A549 (cell line): ENCODE measurements at regions not wholly inside any gene's neighbourhood (a gene's known extent, or its start where the extent isn't known, plus 50 kb on each side); places are given as distances from the start of the nearest gene placed in this dataset.
A peak's percentile ranks its signal among the peaks of the same experiment; 100 is the strongest.

ENCODE experiments used
- ATAC-seq, 2 experiments: fragments of 200-7000 bp in 1 of 2; fragments of >200 bp in 1 of 2; cut with Nextera tagmentation in 1 of 2; cut with Tn5 transposase in 1 of 2; 3 replicates each; pipeline versions ENCODE4 v1.8.0 to v1.9.1; 2018 to 2020; ENCODE audit warnings: mild to moderate bottlenecking in 1 of 2, moderate library complexity in 1 of 2
- CTCF ChIA-PET: fragments of 300-600 bp; sonication (Branson Sonifier 250); formaldehyde crosslinking; extraction: SDS; loops from one replicate; lab custom pipeline; 2021; ENCODE audit warnings: antibody characterized with exemption, inconsistent platforms; lab: Yijun Ruan, JAX
- POLR2A ChIA-PET: fragments of 350-600 bp; formaldehyde crosslinking; extraction: SDS; loops from one replicate; lab custom pipeline; 2021; ENCODE audit warnings: antibody characterized with exemption, inconsistent platforms; lab: Yijun Ruan, JAX
- DNase-seq, 2 experiments: peaks; one replicate each; pipeline versions ENCODE4 v3.0.0 to v3.0.0-alpha.2; 2011 to 2016; ENCODE audit warnings: low read depth in 1 of 2, low spot score in 1 of 2
- FAIRE-seq: peaks from 2 replicates; lab custom pipeline; 2011; peaks lifted over from hg19 to GRCh38; lab: Jason Lieb, UNC
- H3K27ac ChIP-seq, 2 experiments: fragments of >200 bp; sonication (Bioruptor Twin); formaldehyde crosslinking; 3 replicates each; pipeline ENCODE4 v1.5.1; 2016 to 2017
- H3K4me1 ChIP-seq: fragments of >200 bp; sonication (Bioruptor Twin); formaldehyde crosslinking; 3 replicates; pipeline ENCODE4 v1.6.1; 2016
- H3K4me2 ChIP-seq: fragments of >200 bp; sonication (Bioruptor Twin); formaldehyde crosslinking; 3 replicates; pipeline ENCODE4 v1.6.1; 2016
- H3K4me3 ChIP-seq: fragments of >200 bp; sonication (Bioruptor Twin); formaldehyde crosslinking; 3 replicates; pipeline ENCODE4 v1.5.1; 2016
- H3K9me3 ChIP-seq: fragments of >200 bp; sonication (Bioruptor Twin); formaldehyde crosslinking; 3 replicates; pipeline ENCODE4 v1.6.1; 2016
- CEBPB ChIP-seq, 2 experiments: fragments of >200 bp in 1 of 2; sonication (Bioruptor Twin) in 1 of 2; formaldehyde crosslinking in 1 of 2; IDR thresholded peaks; 2 replicates each; pipeline ENCODE4 v1.6.1; 2012 to 2016
- CHD4 ChIP-seq: fragments of 200-600 bp; sonication (generic); IDR thresholded peaks from 2 replicates; pipeline ENCODE4 v1.6.1; 2016; ENCODE audit warnings: antibody characterized with exemption, mild to moderate bottlenecking, borderline replicate concordance
- EHMT2 ChIP-seq: fragments of 200-600 bp; sonication (generic); IDR thresholded peaks from 2 replicates; pipeline ENCODE4 v1.6.1; 2016; ENCODE audit warnings: antibody characterized with exemption, low read depth, mild to moderate bottlenecking, moderate library complexity
- FOSB ChIP-seq: fragments of 250-450 bp; sonication (Bioruptor Pico); IDR thresholded peaks from 2 replicates; pipeline ENCODE4 v1.5.0; 2020; ENCODE audit warnings: mild to moderate bottlenecking, moderate library complexity
- FOXS1 ChIP-seq: fragments of 250-450 bp; sonication (Bioruptor Pico); IDR thresholded peaks from 2 replicates; pipeline ENCODE4 v1.5.0; 2020; ENCODE audit warnings: mild to moderate bottlenecking, moderate library complexity
- HDAC2 ChIP-seq: fragments of 200-600 bp; sonication (generic); IDR thresholded peaks from 2 replicates; pipeline ENCODE4 v1.6.1; 2016
- HEYL ChIP-seq: fragments of 250-450 bp; sonication (Bioruptor Pico); IDR thresholded peaks from 2 replicates; pipeline ENCODE4 v1.8.0; 2021; ENCODE audit warnings: mild to moderate bottlenecking, moderate library complexity
- HMGXB4 ChIP-seq: fragments of 250-450 bp; sonication (Bioruptor Pico); IDR thresholded peaks from 2 replicates; pipeline ENCODE4 v1.5.0; 2021; ENCODE audit warnings: mild to moderate bottlenecking, moderate library complexity, borderline replicate concordance
- HOXB5 ChIP-seq: fragments of 250-450 bp; sonication (Bioruptor Pico); IDR thresholded peaks from 2 replicates; pipeline ENCODE4 v1.5.0; 2020; ENCODE audit warnings: mild to moderate bottlenecking, moderate library complexity
- KDM5A ChIP-seq: fragments of 200-600 bp; sonication (generic); IDR thresholded peaks from 2 replicates; pipeline ENCODE4 v1.6.1; 2016; ENCODE audit warnings: antibody characterized with exemption, mild to moderate bottlenecking
- MAFK ChIP-seq: fragments of 450-650 bp; IDR thresholded peaks from 2 replicates; pipeline ENCODE4 v1.6.1; 2014; ENCODE audit not compliant: partially characterized antibody
- NFE2L2 ChIP-seq: fragments of 150-350 bp; conservative IDR thresholded peaks from 2 replicates; pipeline ENCODE4 v1.6.1; 2014; ENCODE audit warnings: low read length
- RAD21 ChIP-seq, 2 experiments: fragments of >200 bp in 1 of 2; sonication (Bioruptor Twin) in 1 of 2; formaldehyde crosslinking in 1 of 2; IDR thresholded peaks in 1 of 2; conservative IDR thresholded peaks in 1 of 2; 2 replicates in 1 of 2; 3 replicates in 1 of 2; pipeline ENCODE4 v1.6.1; 2012 to 2018; ENCODE audit warnings: inconsistent platforms in 1 of 2
- RCOR1 ChIP-seq: fragments of 150-350 bp; IDR thresholded peaks from 2 replicates; pipeline ENCODE4 v1.6.1; 2014; ENCODE audit warnings: antibody characterized with exemption, low read length, low read depth
- RNF2 ChIP-seq: fragments of 200-600 bp; sonication (generic); IDR thresholded peaks from 2 replicates; pipeline ENCODE4 v1.6.1; 2016; ENCODE audit warnings: low read depth, mild to moderate bottlenecking, antibody characterized with exemption, moderate library complexity, borderline replicate concordance
- SMC3 ChIP-seq: fragments of >200 bp; sonication (Bioruptor Twin); formaldehyde crosslinking; IDR thresholded peaks from 3 replicates; pipeline ENCODE4 v1.6.1; 2018; ENCODE audit warnings: inconsistent platforms
- TFCP2L1 ChIP-seq: fragments of 250-450 bp; sonication (Bioruptor Pico); IDR thresholded peaks from 2 replicates; pipeline ENCODE4 v1.5.0; 2021; ENCODE audit warnings: mild to moderate bottlenecking
- ZNF302 ChIP-seq: fragments of 250-450 bp; sonication (Bioruptor Pico); IDR thresholded peaks from 2 replicates; pipeline ENCODE4 v1.9.0; 2021; ENCODE audit warnings: inconsistent platforms, mild to moderate bottlenecking, moderate library complexity
- ZSCAN20 ChIP-seq: fragments of 250-450 bp; sonication (Bioruptor Pico); IDR thresholded peaks from 2 replicates; pipeline ENCODE4 v1.8.0; 2022; ENCODE audit warnings: mild to moderate bottlenecking, moderate library complexity
- WGBS: methylation state at CpG from one replicate; pipeline ENCODE4 v1.1.6; 2017; ENCODE audit errors: missing lambda C conversion rate; 5-methylcytosine and 5-hydroxymethylcytosine counted together
- TF ChIP-seq, protein P1 (sequence below): fragments of 250-450 bp; sonication (Bioruptor Pico); IDR thresholded peaks from 2 replicates; pipeline ENCODE4 v1.5.0; 2020; ENCODE audit warnings: low read depth, mild to moderate bottlenecking, moderate library complexity
- TF ChIP-seq, protein P2 (sequence below): fragments of >200 bp; sonication (Bioruptor Twin); formaldehyde crosslinking; IDR thresholded peaks from 3 replicates; pipeline ENCODE4 v1.5.1; 2016

DNA sequence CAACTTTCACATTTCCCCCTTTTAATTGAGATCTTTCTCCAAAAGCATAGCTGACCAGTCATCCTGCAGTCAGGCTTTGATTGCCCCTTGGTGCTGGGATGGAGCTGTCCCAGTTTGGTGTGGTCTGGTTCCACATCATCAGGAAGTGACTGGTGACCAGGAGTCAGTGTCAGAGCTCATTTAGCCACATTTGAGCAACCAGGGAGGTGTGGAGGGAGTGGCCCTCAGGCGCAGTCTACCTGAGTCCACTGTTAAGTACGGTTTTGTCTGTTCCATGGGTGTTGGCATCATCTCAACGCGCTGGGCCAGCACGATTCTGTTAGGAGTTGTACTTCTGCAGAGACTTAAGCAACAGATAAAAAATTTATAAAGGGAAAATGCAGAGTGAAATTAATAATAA, 52.6 kb downstream of the RGS12 start:
- no peak overlapping the region for H3K4me2 ChIP-seq
- H3K4me3 ChIP-seq: no peak overlapping the region
- TF ChIP-seq ZSCAN20 (CRISPR knock-in tag) (no peak), HEYL (CRISPR knock-in tag) (no peak), RNF2 (no peak), CEBPB (IDR thresholded peaks at IDR 0.05) (no peak), RCOR1 (no peak), FOXS1 (no peak), CHD4 (no peak), NFE2L2 (no peak), KDM5A (no peak), EHMT2 (no peak), FOSB (CRISPR knock-in tag) (no peak), HMGXB4 (CRISPR knock-in tag) (no peak), HOXB5 (no peak), TFCP2L1 (no peak), ZNF302 (no peak), MAFK (no peak)
- TF ChIP-seq, protein P1, sequence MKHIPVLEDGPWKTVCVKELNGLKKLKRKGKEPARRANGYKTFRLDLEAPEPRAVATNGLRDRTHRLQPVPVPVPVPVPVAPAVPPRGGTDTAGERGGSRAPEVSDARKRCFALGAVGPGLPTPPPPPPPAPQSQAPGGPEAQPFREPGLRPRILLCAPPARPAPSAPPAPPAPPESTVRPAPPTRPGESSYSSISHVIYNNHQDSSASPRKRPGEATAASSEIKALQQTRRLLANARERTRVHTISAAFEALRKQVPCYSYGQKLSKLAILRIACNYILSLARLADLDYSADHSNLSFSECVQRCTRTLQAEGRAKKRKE (CRISPR knock-in tag): no peak
- peaks cover 24% of the 10 kb centered on the region for H3K4me1 ChIP-seq
- H3K27ac ChIP-seq: no peak overlapping the region
- no peak for DNase-seq
- CTCF ChIA-PET: interaction anchor here (0.9 to 4.4 kb wide), 6 partner anchors 19 to 135 kb away, joined by 3 to 30 read pairs (median 5); partner anchors contain the start of gene HGFAC
- no peaks in the 10 kb centered on the region for H3K9me3 ChIP-seq
- no peak for ATAC-seq
- POLR2A ChIA-PET: no interaction called here
- 88% methylated on average over 5 of the region's 5 CpGs for WGBS
- no peak for FAIRE-seq

GRCh38 chr4:3346146-3346545, 53.3 kb downstream of the RGS12 start:
- no peaks in the 10 kb centered on the region for H3K9me3 ChIP-seq
- ChIA-PET CTCF (interaction anchor here (0.5 to 4.4 kb wide), 29 partner anchors 9 to 907 kb away, joined by 3 to 30 read pairs (median 4); partner anchors contain the start of gene HGFAC), POLR2A (no interaction called here)
- DNase-seq (peak; percentile 60 to 63), ATAC-seq (peak; percentile 85 to 92), FAIRE-seq (no peak)
- H3K27ac ChIP-seq: peak overlapping the region in 1 of 2 experiments; percentile 20; a peak in 1 of 6 replicates
- H3K4me1 ChIP-seq: peaks cover 20% of the 10 kb centered on the region
- no peak overlapping the region for H3K4me3 ChIP-seq
- 40% methylated on average over 4 of the region's 4 CpGs for WGBS
- H3K4me2 ChIP-seq: peak overlapping the region; percentile 13; the same call in 1 of the 3 replicates
- peak; percentile 73 to 80 for TF ChIP-seq RAD21 (conservative IDR thresholded peaks at IDR 0.05 in 1 of 2, IDR thresholded peaks at IDR 0.05 in 1 of 2)
- peak; percentile 63; the same call in 2 of the 3 replicates for TF ChIP-seq SMC3
- peak; percentile 87 to 89 for TF ChIP-seq CEBPB (IDR thresholded peaks at IDR 0.05)
- TF ChIP-seq, protein P2, sequence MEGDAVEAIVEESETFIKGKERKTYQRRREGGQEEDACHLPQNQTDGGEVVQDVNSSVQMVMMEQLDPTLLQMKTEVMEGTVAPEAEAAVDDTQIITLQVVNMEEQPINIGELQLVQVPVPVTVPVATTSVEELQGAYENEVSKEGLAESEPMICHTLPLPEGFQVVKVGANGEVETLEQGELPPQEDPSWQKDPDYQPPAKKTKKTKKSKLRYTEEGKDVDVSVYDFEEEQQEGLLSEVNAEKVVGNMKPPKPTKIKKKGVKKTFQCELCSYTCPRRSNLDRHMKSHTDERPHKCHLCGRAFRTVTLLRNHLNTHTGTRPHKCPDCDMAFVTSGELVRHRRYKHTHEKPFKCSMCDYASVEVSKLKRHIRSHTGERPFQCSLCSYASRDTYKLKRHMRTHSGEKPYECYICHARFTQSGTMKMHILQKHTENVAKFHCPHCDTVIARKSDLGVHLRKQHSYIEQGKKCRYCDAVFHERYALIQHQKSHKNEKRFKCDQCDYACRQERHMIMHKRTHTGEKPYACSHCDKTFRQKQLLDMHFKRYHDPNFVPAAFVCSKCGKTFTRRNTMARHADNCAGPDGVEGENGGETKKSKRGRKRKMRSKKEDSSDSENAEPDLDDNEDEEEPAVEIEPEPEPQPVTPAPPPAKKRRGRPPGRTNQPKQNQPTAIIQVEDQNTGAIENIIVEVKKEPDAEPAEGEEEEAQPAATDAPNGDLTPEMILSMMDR: peak; percentile 72
- no peak for TF ChIP-seq HDAC2
